ENCODE measurements at regions not wholly inside any gene's neighbourhood (a gene's known extent, or its start where the extent isn't known, plus 50 kb on each side); places are given as distances from the start of the nearest gene placed in this dataset.

DNA sequence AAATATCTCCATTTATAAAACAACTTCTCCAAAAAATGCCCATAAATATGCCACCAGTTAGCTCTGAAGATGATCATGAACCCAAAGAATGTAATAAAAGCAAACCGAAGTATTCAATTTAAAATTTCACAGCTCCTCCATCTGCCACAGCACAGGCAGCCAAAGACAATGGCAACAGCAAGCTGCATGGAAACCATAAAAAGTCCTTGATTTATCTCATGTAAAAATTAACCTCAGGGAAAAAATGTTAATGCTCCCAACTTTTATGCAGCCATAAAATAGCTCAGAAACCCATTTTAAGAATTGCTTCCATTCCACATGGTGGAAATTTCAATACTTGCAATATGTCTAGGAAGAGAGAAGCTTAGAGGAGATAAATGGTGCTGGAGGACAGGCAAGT lies 132.3 kb upstream of the ARHGEF9 start:
- DNase-seq (ENCODE audit: extremely low spot score), result no peak
- POLR2A ChIA-PET, result no interaction called here
- CTCF ChIA-PET, result no interaction called here
- TF ChIP-seq, protein P1, sequence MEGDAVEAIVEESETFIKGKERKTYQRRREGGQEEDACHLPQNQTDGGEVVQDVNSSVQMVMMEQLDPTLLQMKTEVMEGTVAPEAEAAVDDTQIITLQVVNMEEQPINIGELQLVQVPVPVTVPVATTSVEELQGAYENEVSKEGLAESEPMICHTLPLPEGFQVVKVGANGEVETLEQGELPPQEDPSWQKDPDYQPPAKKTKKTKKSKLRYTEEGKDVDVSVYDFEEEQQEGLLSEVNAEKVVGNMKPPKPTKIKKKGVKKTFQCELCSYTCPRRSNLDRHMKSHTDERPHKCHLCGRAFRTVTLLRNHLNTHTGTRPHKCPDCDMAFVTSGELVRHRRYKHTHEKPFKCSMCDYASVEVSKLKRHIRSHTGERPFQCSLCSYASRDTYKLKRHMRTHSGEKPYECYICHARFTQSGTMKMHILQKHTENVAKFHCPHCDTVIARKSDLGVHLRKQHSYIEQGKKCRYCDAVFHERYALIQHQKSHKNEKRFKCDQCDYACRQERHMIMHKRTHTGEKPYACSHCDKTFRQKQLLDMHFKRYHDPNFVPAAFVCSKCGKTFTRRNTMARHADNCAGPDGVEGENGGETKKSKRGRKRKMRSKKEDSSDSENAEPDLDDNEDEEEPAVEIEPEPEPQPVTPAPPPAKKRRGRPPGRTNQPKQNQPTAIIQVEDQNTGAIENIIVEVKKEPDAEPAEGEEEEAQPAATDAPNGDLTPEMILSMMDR (IDR thresholded peaks at IDR 0.05; ENCODE audit: control extremely low read depth, extremely low read depth, low read depth, missing control alignments), result no peak

DNA sequence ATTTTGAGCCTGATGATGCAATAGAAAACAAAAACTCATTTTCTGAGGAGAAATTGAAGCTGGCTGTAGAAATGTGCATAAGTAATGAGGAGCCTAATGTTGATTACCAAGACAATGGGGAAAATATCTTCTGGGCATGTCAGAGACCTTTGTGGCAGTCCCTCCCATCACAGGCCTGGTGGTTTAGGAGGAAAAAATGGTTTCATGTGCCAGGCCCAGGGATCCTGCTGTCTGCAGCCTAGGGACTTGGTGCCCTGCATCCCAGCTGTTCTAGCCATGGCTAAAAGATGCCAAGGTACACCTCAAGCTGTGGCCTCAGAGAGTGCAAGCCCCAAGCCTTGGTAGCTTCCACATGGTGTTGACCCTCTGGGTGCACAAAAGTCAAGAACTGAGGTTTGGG lies 128.7 kb upstream of the ARHGEF9 start:
- POLR2A ChIA-PET, result no interaction called here
- DNase-seq (ENCODE audit: extremely low spot score), result no peak
- TF ChIP-seq, protein P1 (IDR thresholded peaks at IDR 0.05; ENCODE audit: control extremely low read depth, extremely low read depth, low read depth, missing control alignments), result no peak
- CTCF ChIA-PET, result no interaction called here

DNA sequence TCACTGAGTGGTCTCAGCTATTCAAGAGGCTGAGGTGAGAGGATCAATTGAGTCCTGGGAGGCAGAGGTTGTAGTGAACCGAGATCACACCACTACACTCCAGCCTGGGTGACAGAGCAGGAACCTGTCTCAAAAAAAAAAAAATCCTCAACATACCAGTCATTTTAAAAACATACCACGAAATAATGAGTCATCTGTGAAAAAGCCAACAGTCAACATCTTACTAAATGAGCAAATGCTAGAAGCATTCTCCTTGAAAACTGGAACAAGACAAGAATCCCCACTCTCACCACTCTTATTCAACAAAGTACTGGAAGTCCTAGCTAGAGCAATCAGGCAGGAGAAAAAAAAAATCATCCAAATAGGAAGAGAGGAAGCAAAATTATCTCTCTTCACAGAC lies 104.0 kb upstream of the ARHGEF9 start:
- ChIA-PET POLR2A (interaction anchor here (0.6 kb wide), 1 partner anchor 968 kb away, joined by 4 read pairs; no protein-coding TSS in a partner anchor), CTCF (no interaction called here)
- DNase-seq (ENCODE audit: extremely low spot score), result no peak
- TF ChIP-seq, protein P1 (IDR thresholded peaks at IDR 0.05; ENCODE audit: control extremely low read depth, extremely low read depth, low read depth, missing control alignments), result no peak

- no peak for DNase-seq (ENCODE audit: extremely low spot score)
- TF ChIP-seq, protein P1 (IDR thresholded peaks at IDR 0.05; ENCODE audit: control extremely low read depth, extremely low read depth, low read depth, missing control alignments), result no peak
- ChIA-PET POLR2A (no interaction called here), CTCF (no interaction called here)
Observed at GRCh38 chrX:63884821-63885790, 100.1 kb upstream of the ARHGEF9 start.

DNA sequence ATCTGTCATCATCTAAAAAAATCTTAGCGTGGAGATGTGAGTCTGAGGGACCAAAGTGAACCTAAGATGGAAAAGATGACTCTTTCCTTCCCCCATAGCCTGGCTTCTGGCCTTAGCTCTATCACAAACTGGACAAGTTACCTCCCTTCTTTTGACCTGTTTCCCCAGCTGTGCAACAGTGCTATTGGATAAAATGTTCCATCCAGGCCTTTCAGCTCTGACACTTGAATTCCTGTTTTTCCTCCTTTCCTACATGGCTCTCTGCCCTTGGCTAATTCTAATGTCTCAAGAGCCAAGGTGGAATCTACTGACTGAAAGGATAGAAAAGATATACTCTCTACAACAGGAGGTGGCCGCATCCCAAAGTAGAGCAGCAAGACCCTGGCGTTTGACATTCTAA lies 84.5 kb upstream of the ARHGEF9 start:
- no peak for DNase-seq (ENCODE audit: extremely low spot score)
- TF ChIP-seq, protein P1 (IDR thresholded peaks at IDR 0.05; ENCODE audit: control extremely low read depth, extremely low read depth, low read depth, missing control alignments), result no peak
- ChIA-PET POLR2A (no interaction called here), CTCF (no interaction called here)

DNA sequence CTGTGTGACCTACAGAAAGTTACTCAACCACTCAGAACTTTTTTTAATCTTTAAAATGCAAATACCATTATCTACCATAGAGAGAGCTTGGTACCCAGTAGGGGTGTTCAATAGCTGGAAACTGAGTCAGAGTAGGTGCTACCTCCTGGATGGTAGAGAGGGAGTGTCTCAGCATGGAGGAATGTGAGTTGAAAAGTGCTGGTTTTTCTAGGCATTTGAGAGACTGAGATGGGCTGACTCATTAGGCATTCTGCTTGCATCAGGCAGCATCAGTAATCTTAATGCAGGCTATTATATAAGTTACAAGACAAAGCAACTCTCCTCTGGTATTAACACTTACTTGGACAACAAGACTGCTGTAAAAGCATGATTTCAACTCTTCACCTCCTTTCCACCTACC lies 70.9 kb upstream of the ARHGEF9 start:
- ChIA-PET CTCF (no interaction called here), POLR2A (no interaction called here)
- TF ChIP-seq, protein P1 (IDR thresholded peaks at IDR 0.05; ENCODE audit: control extremely low read depth, extremely low read depth, low read depth, missing control alignments), result no peak
- no peak for DNase-seq (ENCODE audit: extremely low spot score)
